RPMI7951 (cell line): ENCODE measurements at regions not wholly inside any gene's neighbourhood (a gene's known extent, or its start where the extent isn't known, plus 50 kb on each side); places are given as distances from the start of the nearest gene placed in this dataset.
"Not testable (repeated sequence)": the region's sequence is repeated elsewhere in the genome, so short reads cannot be mapped to it uniquely, and the experiment has no call there.

Experiments used
- DNase-seq: peaks from one replicate; pipeline ENCODE4 v3.0.0-alpha.2; 2012; ENCODE audit warnings: low read depth

- DNase-seq: not testable (repeated sequence)
Measured at GRCh38 chr4:102397056-102397455, 51.8 kb upstream of the SLC39A8 start.

GRCh38 chr4:102399021-102399420 is 53.7 kb upstream of the SLC39A8 start:
- DNase-seq: no peak

GRCh38 chr4:102400898-102401297 is 55.6 kb upstream of the SLC39A8 start:
- no peak for DNase-seq

GRCh38 chr4:102402223-102402622 is 56.9 kb upstream of the SLC39A8 start:
- DNase-seq: no peak

- DNase-seq: no peak
Measured at GRCh38 chr4:102403116-102403515, 57.8 kb upstream of the SLC39A8 start.

- no peak for DNase-seq
Measured at GRCh38 chr4:102404431-102404969, 59.2 kb upstream of the SLC39A8 start.

GRCh38 chr4:102405821-102406401 is 60.6 kb upstream of the SLC39A8 start:
- no peak for DNase-seq

- not testable (repeated sequence) for DNase-seq
Measured at GRCh38 chr4:102410884-102411283, 65.6 kb upstream of the SLC39A8 start.

- no peak for DNase-seq
Measured at GRCh38 chr4:102411408-102411807, 66.1 kb upstream of the SLC39A8 start.

- no peak for DNase-seq
Measured at GRCh38 chr4:102416765-102417164, 71.5 kb upstream of the SLC39A8 start.

GRCh38 chr4:102420563-102421398 is 75.5 kb upstream of the SLC39A8 start:
- DNase-seq: peak; percentile 42

GRCh38 chr4:102422843-102423242 is 77.6 kb upstream of the SLC39A8 start:
- no peak for DNase-seq

- no peak for DNase-seq
Measured at GRCh38 chr4:102423375-102423774, 77.8 kb upstream of the NFKB1 start.

GRCh38 chr4:102427371-102427998 is 73.7 kb upstream of the NFKB1 start:
- DNase-seq: no peak

GRCh38 chr4:102428122-102428521 is 73.0 kb upstream of the NFKB1 start:
- no peak for DNase-seq

GRCh38 chr4:102429553-102429952 is 71.6 kb upstream of the NFKB1 start:
- DNase-seq: peak; percentile 88

- peak; percentile 11 for DNase-seq
Measured at GRCh38 chr4:102430461-102430910, 70.7 kb upstream of the NFKB1 start.

- DNase-seq: no peak
Measured at GRCh38 chr4:102431608-102431961, 69.6 kb upstream of the NFKB1 start.

- no peak for DNase-seq
Measured at GRCh38 chr4:102437111-102437510, 64.0 kb upstream of the NFKB1 start.

GRCh38 chr4:102438396-102439235 is 62.5 kb upstream of the NFKB1 start:
- peak; percentile 13 for DNase-seq

- peak; percentile 80 for DNase-seq
Measured at GRCh38 chr4:102439236-102439614, 61.9 kb upstream of the NFKB1 start.

GRCh38 chr4:102439812-102440211 is 61.3 kb upstream of the NFKB1 start:
- DNase-seq: peak; percentile 67
